ENCODE measurements at regions not wholly inside any gene's neighbourhood (a gene's known extent, or its start where the extent isn't known, plus 50 kb on each side); places are given as distances from the start of the nearest gene placed in this dataset.
"Not testable (repeated sequence)": the region's sequence is repeated elsewhere in the genome, so short reads cannot be mapped to it uniquely, and the experiment has no call there.

- peaks cover 6 to 37% (median 18%) of the 10 kb centered on the region in 10 experiments for H3K4me1 ChIP-seq
- H3K27me3 ChIP-seq, result no peaks in the 10 kb centered on the region
- peak overlapping the region in 2 of 11 experiments; percentile 4 to 41; a peak in 2 of 22 replicates for H3K4me2 ChIP-seq
- H3K9me3 ChIP-seq (replicated peaks in 1 of 11), result peaks cover 11 to 21% (median 14%) of the 10 kb centered on the region in 11 experiments; a peak in 19 of 22 replicates
- H3K9ac ChIP-seq, result no peak overlapping the region
- H3K36me3 ChIP-seq, result no peaks in the 10 kb centered on the region
- H3K27ac ChIP-seq, result no peak overlapping the region
- TF ChIP-seq Cebpa-rat (IDR thresholded peaks at IDR 0.05), result no peak
- no peaks in the 10 kb centered on the region for H4K20me1 ChIP-seq
- no peak overlapping the region for H3K4me3 ChIP-seq
Observed at GRCh38 chr18:8522756-8523155, 86.5 kb upstream of the RAB12 start.

DNA sequence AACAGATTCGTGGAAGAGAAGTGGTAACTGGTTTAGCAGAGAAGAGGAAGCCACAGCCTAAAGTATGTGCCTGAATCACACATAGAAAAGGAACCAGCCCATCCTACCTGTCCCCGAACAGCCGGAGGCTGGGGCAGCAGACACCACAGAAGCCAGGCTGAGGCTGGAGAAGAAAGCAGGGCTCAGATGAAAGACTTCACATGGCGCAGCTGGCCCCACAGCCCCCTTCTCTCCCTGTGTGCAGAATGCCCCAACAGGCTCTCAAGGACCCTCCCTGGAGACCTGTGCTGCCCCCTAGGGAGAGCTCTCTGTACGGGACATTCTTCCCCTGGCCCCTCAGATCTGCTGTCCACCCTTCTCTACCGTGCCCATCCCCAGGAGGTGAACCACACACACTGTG is 83.5 kb upstream of the RAB12 start:
- no peaks in the 10 kb centered on the region for H3K36me3 ChIP-seq
- TF ChIP-seq Cebpa-rat (IDR thresholded peaks at IDR 0.05), result no peak
- peak overlapping the region; percentile 28 to 89 (median 67) for H3K4me2 ChIP-seq
- H3K9me3 ChIP-seq (replicated peaks in 1 of 11), result peaks cover 27 to 39% (median 33%) of the 10 kb centered on the region in 11 experiments
- peak overlapping the region in 7 of 11 experiments; percentile 19 to 62 (median 34); a peak in 10 of 22 replicates for H3K27ac ChIP-seq
- H4K20me1 ChIP-seq, result no peaks in the 10 kb centered on the region
- H3K9ac ChIP-seq, result no peak overlapping the region
- H3K4me3 ChIP-seq, result no peak overlapping the region
- H3K27me3 ChIP-seq, result no peaks in the 10 kb centered on the region
- peaks cover 6 to 47% (median 21%) of the 10 kb centered on the region in 10 experiments for H3K4me1 ChIP-seq

GRCh38 chr18:8526332-8526731 is 82.9 kb upstream of the RAB12 start:
- TF ChIP-seq Cebpa-rat (IDR thresholded peaks at IDR 0.05), result no peak
- Histone ChIP-seq H3K4me1 (peaks cover 6 to 47% (median 21%) of the 10 kb centered on the region in 10 experiments), H3K4me3 (no peak overlapping the region), H3K36me3 (no peaks in the 10 kb centered on the region), H3K9ac (no peak overlapping the region), H4K20me1 (no peaks in the 10 kb centered on the region), H3K4me2 (peak overlapping the region; percentile 28 to 89 (median 67); a peak in 21 of 22 replicates), H3K9me3 (replicated peaks in 1 of 11) (peaks cover 27 to 39% (median 34%) of the 10 kb centered on the region in 11 experiments), H3K27ac (peak overlapping the region in 6 of 11 experiments; percentile 23 to 62 (median 37); a peak in 10 of 22 replicates), H3K27me3 (no peaks in the 10 kb centered on the region)

DNA sequence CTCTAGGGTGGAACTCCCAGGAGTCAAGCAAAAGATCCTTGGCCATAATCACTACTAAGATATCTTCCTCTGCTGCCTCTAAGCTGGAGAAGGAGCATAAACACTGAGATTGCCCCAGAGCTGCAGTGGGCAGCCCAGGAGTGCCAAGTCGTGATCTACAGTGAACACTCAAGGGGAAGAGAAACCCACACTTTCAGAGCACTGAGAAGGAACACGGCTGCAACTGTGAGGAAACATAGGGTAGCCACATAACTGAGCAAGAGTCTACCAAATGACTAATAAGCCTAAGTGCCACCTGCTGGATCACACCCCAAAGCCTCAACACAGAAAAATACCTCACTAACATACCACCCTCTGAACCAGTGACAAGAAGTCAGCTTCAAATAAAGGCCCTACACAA is 79.6 kb upstream of the RAB12 start:
- no peaks in the 10 kb centered on the region for H3K36me3 ChIP-seq
- H3K4me3 ChIP-seq, result no peak overlapping the region

GRCh38 chr18:8531084-8531483 is 78.2 kb upstream of the RAB12 start:
- not testable (repeated sequence) for H3K27ac ChIP-seq, H3K4me2 ChIP-seq, H4K20me1 ChIP-seq, H3K36me3 ChIP-seq, H3K4me3 ChIP-seq, H3K27me3 ChIP-seq, H3K9ac ChIP-seq
- peaks cover 0 to 20% (median 9%) of the 10 kb centered on the region in 10 experiments; a peak in 18 of 20 replicates for H3K4me1 ChIP-seq
- peaks cover 43 to 59% (median 51%) of the 10 kb centered on the region in 11 experiments for H3K9me3 ChIP-seq (replicated peaks in 1 of 11)

More for the DNA sequence above, 79.6 kb upstream of the RAB12 start:
- H3K9ac ChIP-seq, result no peak overlapping the region
- H3K4me1 ChIP-seq, result peaks cover 6 to 34% (median 21%) of the 10 kb centered on the region in 10 experiments
- H3K9me3 ChIP-seq (replicated peaks in 1 of 11), result peaks cover 43 to 59% (median 51%) of the 10 kb centered on the region in 11 experiments
- peak overlapping the region in 2 of 11 experiments; percentile 40 to 64; a peak in 3 of 22 replicates for H3K4me2 ChIP-seq
- TF ChIP-seq Cebpa-rat (IDR thresholded peaks at IDR 0.05), result no peak
- H3K27ac ChIP-seq, result no peak overlapping the region
- H4K20me1 ChIP-seq, result no peaks in the 10 kb centered on the region
- H3K27me3 ChIP-seq, result no peaks in the 10 kb centered on the region

GRCh38 chr18:8536231-8536630 is 73.0 kb upstream of the RAB12 start:
- no peak for TF ChIP-seq Cebpa-rat (IDR thresholded peaks at IDR 0.05)
- Histone ChIP-seq H3K36me3 (no peaks in the 10 kb centered on the region), H4K20me1 (no peaks in the 10 kb centered on the region), H3K4me3 (no peak overlapping the region), H3K9ac (no peak overlapping the region), H3K4me2 (no peak overlapping the region), H3K27me3 (no peaks in the 10 kb centered on the region), H3K27ac (no peak overlapping the region), H3K9me3 (replicated peaks in 1 of 11) (peaks cover 18 to 28% (median 23%) of the 10 kb centered on the region in 11 experiments), H3K4me1 (no peaks in the 10 kb centered on the region)

GRCh38 chr18:8536922-8537321 is 72.3 kb upstream of the RAB12 start:
- Histone ChIP-seq H3K27ac (no peak overlapping the region), H3K4me3 (no peak overlapping the region), H3K36me3 (no peaks in the 10 kb centered on the region), H3K9ac (no peak overlapping the region), H3K4me1 (no peaks in the 10 kb centered on the region), H3K9me3 (replicated peaks in 1 of 11) (peaks cover 11 to 21% (median 16%) of the 10 kb centered on the region in 11 experiments), H3K4me2 (no peak overlapping the region), H3K27me3 (no peaks in the 10 kb centered on the region), H4K20me1 (no peaks in the 10 kb centered on the region)
- no peak for TF ChIP-seq Cebpa-rat (IDR thresholded peaks at IDR 0.05)

DNA sequence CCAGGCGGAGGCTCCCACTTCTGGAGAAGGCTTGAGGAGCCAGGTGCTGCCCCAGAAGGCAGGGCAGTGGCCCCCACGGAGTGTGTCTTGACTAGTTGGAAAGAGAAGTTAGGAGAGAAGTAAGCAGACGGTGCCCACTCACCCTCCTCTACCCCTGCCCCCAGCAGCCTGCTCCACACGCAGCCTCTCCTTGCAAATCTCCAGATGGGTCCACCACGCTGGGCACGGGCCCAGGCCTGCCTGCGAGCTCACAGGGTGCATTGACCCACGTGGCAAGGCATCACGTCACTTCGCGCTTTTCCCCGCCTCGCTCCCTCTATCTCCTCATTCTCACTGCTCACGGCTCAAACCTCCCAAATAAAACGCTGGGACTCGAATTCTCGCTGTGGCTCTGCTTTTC is 71.8 kb upstream of the RAB12 start:
- H3K4me2 ChIP-seq, result no peak overlapping the region
- no peak for TF ChIP-seq Cebpa-rat (IDR thresholded peaks at IDR 0.05)
- no peaks in the 10 kb centered on the region for H3K27me3 ChIP-seq
- no peak overlapping the region for H3K4me3 ChIP-seq
- no peak overlapping the region for H3K27ac ChIP-seq
- H3K9me3 ChIP-seq (replicated peaks in 1 of 11), result peaks cover 6 to 17% (median 11%) of the 10 kb centered on the region in 11 experiments
- no peaks in the 10 kb centered on the region for H4K20me1 ChIP-seq
- no peaks in the 10 kb centered on the region for H3K4me1 ChIP-seq
- H3K9ac ChIP-seq, result no peak overlapping the region
- no peaks in the 10 kb centered on the region for H3K36me3 ChIP-seq

GRCh38 chr18:8538935-8539334 is 70.3 kb upstream of the RAB12 start:
- Histone ChIP-seq H3K27ac (no peak overlapping the region), H3K9ac (no peak overlapping the region), H3K4me1 (no peaks in the 10 kb centered on the region), H3K9me3 (replicated peaks in 1 of 11) (peaks cover 0 to 4% (median 0%) of the 10 kb centered on the region in 11 experiments; a peak in 3 of 22 replicates), H3K4me3 (no peak overlapping the region), H3K36me3 (no peaks in the 10 kb centered on the region), H3K27me3 (no peaks in the 10 kb centered on the region), H3K4me2 (no peak overlapping the region), H4K20me1 (no peaks in the 10 kb centered on the region)
- TF ChIP-seq Cebpa-rat (IDR thresholded peaks at IDR 0.05), result no peak

DNA sequence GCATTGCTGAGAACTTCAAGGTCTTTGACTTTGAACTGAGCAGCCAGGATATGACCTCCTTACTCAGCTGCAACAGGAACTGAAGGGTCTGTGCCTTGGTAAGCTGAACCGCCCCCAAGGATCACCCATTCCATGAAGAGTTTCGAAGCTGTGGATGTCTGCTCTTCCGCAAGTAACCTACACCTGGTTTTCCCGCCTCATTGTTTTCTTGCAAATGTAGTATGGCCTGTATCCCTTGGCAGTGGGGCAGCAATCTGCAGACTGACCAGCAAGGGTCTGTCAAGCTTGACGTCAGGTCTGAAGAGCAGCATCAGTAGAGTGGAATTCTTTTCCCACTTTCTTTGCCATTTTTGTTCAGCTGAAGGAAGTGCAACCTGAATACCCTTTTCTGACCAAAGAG is 62.6 kb upstream of the RAB12 start:
- Histone ChIP-seq H3K4me3 (no peak overlapping the region), H3K9me3 (replicated peaks in 1 of 11) (no peaks in the 10 kb centered on the region), H3K4me2 (no peak overlapping the region), H3K27me3 (no peaks in the 10 kb centered on the region), H4K20me1 (no peaks in the 10 kb centered on the region), H3K27ac (no peak overlapping the region), H3K36me3 (no peaks in the 10 kb centered on the region), H3K9ac (no peak overlapping the region), H3K4me1 (no peaks in the 10 kb centered on the region)
- no peak for TF ChIP-seq Cebpa-rat (IDR thresholded peaks at IDR 0.05)
